ENCODE measurements at regions not wholly inside any gene's neighbourhood (a gene's known extent, or its start where the extent isn't known, plus 50 kb on each side); places are given as distances from the start of the nearest gene placed in this dataset.

- FAIRE-seq (no peak), DNase-seq (ENCODE audit: insufficient read length, low spot score) (no peak)
- no peak for TF ChIP-seq CTCF (IDR thresholded peaks at IDR 0.05; ENCODE audit: insufficient read depth, missing control alignments)
Measured at GRCh38 chr6:165034271-165034741, 275.1 kb downstream of the C6orf118 start.

GRCh38 chr6:165031502-165031901, 277.9 kb downstream of the C6orf118 start:
- FAIRE-seq (no peak), DNase-seq (ENCODE audit: insufficient read length, low spot score) (no peak)
- no peak for TF ChIP-seq CTCF (IDR thresholded peaks at IDR 0.05; ENCODE audit: insufficient read depth, missing control alignments)

- no peak for TF ChIP-seq CTCF (IDR thresholded peaks at IDR 0.05; ENCODE audit: insufficient read depth, missing control alignments)
- DNase-seq (ENCODE audit: insufficient read length, low spot score), result no peak
- no peak for FAIRE-seq
Measured at GRCh38 chr6:165025040-165025439, 284.4 kb downstream of the C6orf118 start.

GRCh38 chr6:165019681-165020080, 289.7 kb downstream of the C6orf118 start:
- FAIRE-seq (no peak), DNase-seq (ENCODE audit: insufficient read length, low spot score) (no peak)
- no peak for TF ChIP-seq CTCF (IDR thresholded peaks at IDR 0.05; ENCODE audit: insufficient read depth, missing control alignments)

- FAIRE-seq, result no peak
- DNase-seq (ENCODE audit: insufficient read length, low spot score), result no peak
- TF ChIP-seq CTCF (IDR thresholded peaks at IDR 0.05; ENCODE audit: insufficient read depth, missing control alignments), result no peak
Measured at GRCh38 chr6:165015676-165016075, 293.7 kb downstream of the C6orf118 start.

GRCh38 chr6:165013701-165014100, 295.7 kb downstream of the C6orf118 start:
- DNase-seq (ENCODE audit: insufficient read length, low spot score) (no peak), FAIRE-seq (no peak)
- TF ChIP-seq CTCF (IDR thresholded peaks at IDR 0.05; ENCODE audit: insufficient read depth, missing control alignments), result no peak

GRCh38 chr6:165012183-165012582, 297.2 kb downstream of the C6orf118 start:
- DNase-seq (ENCODE audit: insufficient read length, low spot score), result no peak
- no peak for FAIRE-seq
- TF ChIP-seq CTCF (IDR thresholded peaks at IDR 0.05; ENCODE audit: insufficient read depth, missing control alignments), result no peak
